K562 (cell line): ENCODE measurements at regions not wholly inside any gene's neighbourhood (a gene's known extent, or its start where the extent isn't known, plus 50 kb on each side); places are given as distances from the start of the nearest gene placed in this dataset.

ENCODE experiments used
- ATAC-seq: fragments of 200-7000 bp; cut with Tn5 transposase; 3 replicates; pipeline ENCODE4 v1.9.1; 2020; ENCODE audit warnings: moderate library complexity
- BruUV-seq: library from RNA; stranded (reverse); fragments of 400-500 nt; replicated peaks from 2 replicates; lab custom pipeline; 2021; lab: Mats Ljungman, UMichigan
- CTCF ChIA-PET: fragments of 300-600 bp; formaldehyde crosslinking; extraction: SDS; loops from one replicate; lab custom pipeline; 2021; ENCODE audit warnings: low intra/inter-chr PET ratio; lab: Yijun Ruan, JAX
- POLR2A ChIA-PET: fragments of 300-600, 350-650 bp; sonication (Branson Sonifier 250); formaldehyde crosslinking; extraction: SDS; loops from one replicate; lab custom pipeline; 2021; ENCODE audit warnings: antibody characterized with exemption, inconsistent platforms; lab: Yijun Ruan, JAX
- DNase-seq, 4 experiments: peaks; one replicate each; pipeline versions ENCODE4 v3.0.0 to v3.0.0-alpha.2; 2011 to 2018; ENCODE audit warnings: low spot score in 3 of 4, mixed read lengths in 3 of 4; ENCODE audit errors: extremely low read depth in 1 of 4
- FAIRE-seq: peaks from 2 replicates; lab custom pipeline; 2011; peaks lifted over from hg19 to GRCh38; lab: Jason Lieb, UNC
- H2AFZ ChIP-seq: 2 replicates; pipeline ENCODE4 v1.6.0; 2011; ENCODE audit warnings: low read depth, low read length, control low read depth, inconsistent platforms
- H3K27ac ChIP-seq: fragments of 200-600 bp; 3 replicates; pipeline ENCODE4 v1.8.0; 2011; ENCODE audit warnings: low read depth, mild to moderate bottlenecking, control low read depth, inconsistent platforms, low read length, moderate library complexity, mixed read lengths; ENCODE audit errors: extremely low read depth
- H3K27me3 ChIP-seq, 2 experiments: fragments of 300-600 bp in 1 of 2; 2 replicates in 1 of 2; 3 replicates in 1 of 2; pipeline versions ENCODE4 v1.6.0 to v1.8.0; 2011; ENCODE audit warnings: inconsistent platforms in 2 of 2, low read length in 2 of 2, mild to moderate bottlenecking in 1 of 2, mixed read lengths in 1 of 2, moderate library complexity in 1 of 2; ENCODE audit not compliant: control insufficient read depth in 2 of 2, insufficient read depth in 2 of 2
- H3K36me3 ChIP-seq: fragments of 300-600 bp; 3 replicates; pipeline ENCODE4 v1.8.0; 2011; ENCODE audit warnings: mild to moderate bottlenecking, low read length, inconsistent platforms; ENCODE audit not compliant: control insufficient read depth, insufficient read depth
- H3K4me1 ChIP-seq, 2 experiments: fragments of 200-600 bp in 1 of 2; replicated peaks in 1 of 2; 2 replicates in 1 of 2; 3 replicates in 1 of 2; pipeline versions ENCODE4 v1.5.1 to v1.8.0; 2011; ENCODE audit warnings: inconsistent platforms in 2 of 2, low read length in 2 of 2, mild to moderate bottlenecking in 1 of 2, mixed read lengths in 1 of 2, moderate library complexity in 1 of 2; ENCODE audit not compliant: control insufficient read depth in 2 of 2, insufficient read depth in 2 of 2
- H3K4me2 ChIP-seq: 2 replicates; pipeline ENCODE4 v1.6.1; 2011; ENCODE audit warnings: low read length, control low read depth, inconsistent platforms, mixed read lengths; ENCODE audit not compliant: insufficient read depth
- H3K4me3 ChIP-seq: fragments of 200-600 bp; sonication (generic), shearing (Covaris generic); 2 replicates; pipeline ENCODE4 v1.5.1; 2016; ENCODE audit warnings: control low read depth, inconsistent platforms
- H3K79me2 ChIP-seq: fragments of 200-600 bp; 3 replicates; pipeline ENCODE4 v1.8.0; 2011; ENCODE audit warnings: low read length, inconsistent platforms; ENCODE audit not compliant: control insufficient read depth, insufficient read depth
- H3K9ac ChIP-seq, 2 experiments: 2 replicates each; pipeline versions ENCODE4 v1.6.0 to v1.6.1; 2011; ENCODE audit warnings: low read depth in 2 of 2, low read length in 2 of 2, control low read depth in 1 of 2, inconsistent platforms in 1 of 2, mild to moderate bottlenecking in 1 of 2, mixed read lengths in 1 of 2; ENCODE audit not compliant: insufficient read depth in 1 of 2
- H3K9me1 ChIP-seq: one replicate; pipeline ENCODE4 v1.6.0; 2011; ENCODE audit warnings: inconsistent platforms, mild to moderate bottlenecking, low read length, moderate library complexity; ENCODE audit not compliant: control insufficient read depth, insufficient read depth
- H3K9me3 ChIP-seq: replicated peaks from 2 replicates; pipeline ENCODE4 v1.5.1; 2011; ENCODE audit warnings: low read depth, low read length, inconsistent platforms; ENCODE audit not compliant: control insufficient read depth, insufficient read depth
- H4K20me1 ChIP-seq: replicated peaks from 2 replicates; pipeline ENCODE4 v1.6.1; 2011; ENCODE audit warnings: low read length, inconsistent platforms, mixed read lengths; ENCODE audit not compliant: control insufficient read depth, insufficient read depth
- DMBX1 ChIP-seq: fragments of 250-450 bp; sonication (Bioruptor Pico); IDR thresholded peaks from 2 replicates; pipeline ENCODE4 v1.8.0; 2022; ENCODE audit warnings: inconsistent platforms, mild to moderate bottlenecking, moderate library complexity, borderline replicate concordance
- HIVEP1 ChIP-seq: fragments of 250-450 bp; sonication (Bioruptor Pico); IDR thresholded peaks from 2 replicates; pipeline ENCODE4 v1.4.0; 2020; ENCODE audit warnings: mild to moderate bottlenecking
- MITF ChIP-seq: IDR thresholded peaks from 2 replicates; pipeline ENCODE4 v1.6.1; 2014; ENCODE audit warnings: antibody characterized with exemption
- NEUROD1 ChIP-seq: fragments of 150-350 bp; IDR thresholded peaks from 2 replicates; pipeline ENCODE4 v1.6.1; 2014; ENCODE audit warnings: borderline replicate concordance, low read length, low read depth; ENCODE audit not compliant: partially characterized antibody
- PCBP2 ChIP-seq: fragments of 200-400 bp; formaldehyde crosslinking; IDR thresholded peaks from 2 replicates; pipeline ENCODE4 v1.6.1; 2018; ENCODE audit warnings: low read length, low read depth, mild to moderate bottlenecking, moderate library complexity; ENCODE audit not compliant: poor library complexity, severe bottlenecking
- RAD51 ChIP-seq: fragments of 450-650 bp; IDR thresholded peaks from 2 replicates; pipeline ENCODE4 v1.7.1; 2016; ENCODE audit warnings: low read depth, mild to moderate bottlenecking, borderline replicate concordance
- SREBF1 ChIP-seq: fragments of 150-350 bp; IDR thresholded peaks from 2 replicates; pipeline ENCODE4 v1.6.1; 2014; ENCODE audit warnings: antibody characterized with exemption, low read depth, low read length, borderline replicate concordance
- TAF1 ChIP-seq: IDR thresholded peaks from 2 replicates; pipeline ENCODE4 v1.6.1; 2011; ENCODE audit warnings: mild to moderate bottlenecking, low read length, moderate library complexity; ENCODE audit not compliant: insufficient read depth, control insufficient read depth, severe bottlenecking; ENCODE audit errors: extremely low read depth
- TAF15 ChIP-seq: fragments of 200-400 bp; formaldehyde crosslinking; IDR thresholded peaks from 2 replicates; pipeline ENCODE4 v1.6.1; 2017; ENCODE audit warnings: mild to moderate bottlenecking, low read depth, low read length, moderate library complexity
- ZNF232 ChIP-seq: sonication (generic); formaldehyde crosslinking; IDR thresholded peaks from 2 replicates; pipeline ENCODE4 v1.8.0; 2022; ENCODE audit warnings: mild to moderate bottlenecking, missing genetic modification reagents
- ZNF512 ChIP-seq: IDR thresholded peaks from 2 replicates; pipeline ENCODE4 v1.6.1; 2016; ENCODE audit warnings: missing genetic modification characterization, missing compliant biosample characterization
- WGBS: fragments of 100-300 bp; shearing (Covaris generic); methylation state at CpG from one replicate; pipeline ENCODE4 v1.1.6; 2016; ENCODE audit warnings: low coverage, mixed read lengths; ENCODE audit not compliant: insufficient coverage; ENCODE audit errors: missing lambda C conversion rate; 5-methylcytosine and 5-hydroxymethylcytosine counted together
- in situ Hi-C: fragments of 300-500 bp; cut with MboI; formaldehyde crosslinking; loops from 4 replicates; pipeline ENCODE4 v1.15.0; 2018; ENCODE audit warnings: inconsistent platforms, mixed read lengths
- intact Hi-C: fragments of 100-400 bp; cut with micrococcal nuclease; formaldehyde crosslinking; loops from 2 replicates; pipeline ENCODE4 v1.14.2; 2022

GRCh38 chr12:91620422-91620821 is 437.8 kb upstream of the DCN start:
- H3K27ac ChIP-seq: no peak overlapping the region
- H3K9me1 ChIP-seq: no peaks in the 10 kb centered on the region
- DNase-seq: no peak
- TF ChIP-seq ZNF512 (tag): 0 out of 2 replicates have a peak, but pooled peaks have one; percentile 28
- TF ChIP-seq PCBP2: peak; percentile 66
- TF ChIP-seq TAF15: no peak
- no peak overlapping the region for H2AFZ ChIP-seq
- H4K20me1 ChIP-seq: no peaks in the 10 kb centered on the region
- ChIA-PET POLR2A (interaction anchor here (0.8 to 3.7 kb wide), 3 partner anchors 9 to 14 kb away, joined by 3 to 31 read pairs (median 6); no protein-coding TSS in a partner anchor), CTCF (no interaction called here)
- H3K4me1 ChIP-seq: peaks cover 0 to 10% of the 10 kb centered on the region in 2 experiments; a peak in 3 of 5 replicates
- in situ Hi-C loops (no loop called here), intact Hi-C loops (no loop called here)
- no peaks in the 10 kb centered on the region for H3K9me3 ChIP-seq
- H3K36me3 ChIP-seq: peaks cover 6% of the 10 kb centered on the region; the same call in 2 of the 3 replicates
- no peak for FAIRE-seq
- H3K4me3 ChIP-seq: no peak overlapping the region
- H3K27me3 ChIP-seq: no peaks in the 10 kb centered on the region
- no TSS peak for BruUV-seq
- no peak overlapping the region for H3K4me2 ChIP-seq
- ATAC-seq: no peak
- H3K9ac ChIP-seq: no peak overlapping the region
- H3K79me2 ChIP-seq: peaks cover 54% of the 10 kb centered on the region
- WGBS: 84% methylated on average over 2 of the region's 2 CpGs

- POLR2A ChIA-PET: interaction anchor here (1.2 to 1.3 kb wide), 2 partner anchors 9 to 17 kb away, joined by 3 to 4 read pairs; no protein-coding TSS in a partner anchor
- no peaks in the 10 kb centered on the region for H3K9me3 ChIP-seq
- H3K27me3 ChIP-seq: no peaks in the 10 kb centered on the region
- no peaks in the 10 kb centered on the region for H4K20me1 ChIP-seq
- in situ Hi-C loops: no loop called here
- DNase-seq (no peak), ATAC-seq (no peak; the same call in 2 of the 3 replicates), FAIRE-seq (no peak)
- no peak overlapping the region for H3K4me2 ChIP-seq
- H3K9ac ChIP-seq: no peak overlapping the region
- no peaks in the 10 kb centered on the region for H3K9me1 ChIP-seq
- no TSS peak for BruUV-seq
- peaks cover 35% of the 10 kb centered on the region for H3K79me2 ChIP-seq
- no peak overlapping the region for H2AFZ ChIP-seq
- H3K27ac ChIP-seq: peak overlapping the region; percentile 13; the same call in 1 of the 3 replicates
- WGBS: 57% methylated on average over 2 of the region's 2 CpGs
- no peaks in the 10 kb centered on the region; the same call in 2 of the 3 replicates for H3K36me3 ChIP-seq
- H3K4me3 ChIP-seq: no peak overlapping the region
- peaks cover 0 to 10% of the 10 kb centered on the region in 2 experiments; a peak in 3 of 5 replicates for H3K4me1 ChIP-seq
- CTCF ChIA-PET: no interaction called here
- intact Hi-C loops: no loop called here
- TF ChIP-seq SREBF1: no peak
- no peak for TF ChIP-seq RAD51
- TF ChIP-seq DMBX1 (CRISPR knock-in tag): no peak
- no peak for TF ChIP-seq NEUROD1
- no peak for TF ChIP-seq HIVEP1 (CRISPR knock-in tag)
- no peak for TF ChIP-seq MITF
- no peak for TF ChIP-seq ZNF232 (CRISPR knock-in tag)
- TF ChIP-seq TAF1: no peak
Measured at GRCh38 chr12:91618281-91618680, 435.7 kb upstream of the DCN start.
